GM13976 (cell line): ENCODE measurements at regions not wholly inside any gene's neighbourhood (a gene's known extent, or its start where the extent isn't known, plus 50 kb on each side); places are given as distances from the start of the nearest gene placed in this dataset.

Experiments used
- DNase-seq: peaks from one replicate; pipeline ENCODE4 v3.0.0; 2012; ENCODE audit warnings: low spot score
- in situ Hi-C: fragments of 300-500 bp; cut with MboI; formaldehyde crosslinking; loops from one replicate; pipeline ENCODE4 v1.12.0; 2022; ENCODE audit warnings: low sequenced_read_pairs, mixed read lengths, inconsistent platforms; ENCODE audit not compliant: unreplicated experiment
- TF ChIP-seq, protein P1 (sequence below): IDR thresholded peaks from 2 replicates; pipeline ENCODE4 v1.5.1; 2012; ENCODE audit warnings: borderline replicate concordance, mild to moderate bottlenecking; ENCODE audit not compliant: insufficient read depth; ENCODE audit errors: extremely low read depth, missing control alignments, control extremely low read depth

GRCh38 chr4:167581449-167581965, 347.2 kb upstream of the SPOCK3 start:
- in situ Hi-C loops, result no loop called here
- TF ChIP-seq, protein P1, sequence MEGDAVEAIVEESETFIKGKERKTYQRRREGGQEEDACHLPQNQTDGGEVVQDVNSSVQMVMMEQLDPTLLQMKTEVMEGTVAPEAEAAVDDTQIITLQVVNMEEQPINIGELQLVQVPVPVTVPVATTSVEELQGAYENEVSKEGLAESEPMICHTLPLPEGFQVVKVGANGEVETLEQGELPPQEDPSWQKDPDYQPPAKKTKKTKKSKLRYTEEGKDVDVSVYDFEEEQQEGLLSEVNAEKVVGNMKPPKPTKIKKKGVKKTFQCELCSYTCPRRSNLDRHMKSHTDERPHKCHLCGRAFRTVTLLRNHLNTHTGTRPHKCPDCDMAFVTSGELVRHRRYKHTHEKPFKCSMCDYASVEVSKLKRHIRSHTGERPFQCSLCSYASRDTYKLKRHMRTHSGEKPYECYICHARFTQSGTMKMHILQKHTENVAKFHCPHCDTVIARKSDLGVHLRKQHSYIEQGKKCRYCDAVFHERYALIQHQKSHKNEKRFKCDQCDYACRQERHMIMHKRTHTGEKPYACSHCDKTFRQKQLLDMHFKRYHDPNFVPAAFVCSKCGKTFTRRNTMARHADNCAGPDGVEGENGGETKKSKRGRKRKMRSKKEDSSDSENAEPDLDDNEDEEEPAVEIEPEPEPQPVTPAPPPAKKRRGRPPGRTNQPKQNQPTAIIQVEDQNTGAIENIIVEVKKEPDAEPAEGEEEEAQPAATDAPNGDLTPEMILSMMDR, result no peak
- no peak for DNase-seq

- TF ChIP-seq, protein P1, result no peak
- in situ Hi-C loops, result no loop called here
- no peak for DNase-seq
These were observed 353.1 kb upstream of the SPOCK3 start for GRCh38 chr4:167587361-167587760.

GRCh38 chr4:167595898-167596297, 361.6 kb upstream of the SPOCK3 start:
- TF ChIP-seq, protein P1, result no peak
- in situ Hi-C loops, result no loop called here
- no peak for DNase-seq

DNA sequence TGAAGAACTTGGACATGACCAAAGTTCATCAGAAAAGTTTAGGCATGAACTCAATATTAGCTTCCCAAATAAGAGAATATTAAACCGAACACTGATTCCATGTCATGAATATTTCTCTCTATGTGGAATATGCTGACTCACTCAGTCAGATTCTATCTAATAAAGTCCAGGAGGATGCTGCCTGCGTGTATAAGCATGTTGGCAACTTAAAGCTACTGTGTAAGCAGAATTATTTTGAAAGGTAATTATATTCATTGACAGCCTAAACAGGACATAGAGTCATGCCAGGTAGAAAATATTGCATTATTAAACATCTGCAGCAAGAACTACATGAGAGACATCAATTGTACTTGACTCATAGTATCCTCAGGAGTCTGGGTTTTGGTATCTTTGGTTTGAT, 367.9 kb upstream of the SPOCK3 start:
- DNase-seq, result no peak
- in situ Hi-C loops, result no loop called here
- TF ChIP-seq, protein P1, result no peak

DNA sequence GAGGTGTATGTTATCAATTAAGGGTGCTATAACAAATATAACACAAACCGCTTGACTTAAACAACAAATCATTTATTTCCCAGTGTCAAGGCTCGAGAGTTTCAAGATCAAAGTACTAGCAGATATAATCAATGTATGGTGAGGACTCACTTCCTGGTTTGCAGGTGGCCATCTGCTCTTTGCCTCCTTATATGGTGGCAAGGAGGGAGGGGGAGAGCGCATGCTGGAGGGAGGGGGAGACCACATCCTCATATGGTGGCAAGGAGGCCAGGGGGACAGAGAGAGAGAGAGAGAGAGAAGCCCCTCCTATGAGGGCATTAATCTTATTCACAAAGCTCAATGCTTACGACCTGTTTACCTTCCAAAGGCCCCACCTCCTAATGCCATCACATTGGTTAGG, 372.3 kb upstream of the SPOCK3 start:
- DNase-seq, result no peak
- in situ Hi-C loops, result no loop called here

DNA sequence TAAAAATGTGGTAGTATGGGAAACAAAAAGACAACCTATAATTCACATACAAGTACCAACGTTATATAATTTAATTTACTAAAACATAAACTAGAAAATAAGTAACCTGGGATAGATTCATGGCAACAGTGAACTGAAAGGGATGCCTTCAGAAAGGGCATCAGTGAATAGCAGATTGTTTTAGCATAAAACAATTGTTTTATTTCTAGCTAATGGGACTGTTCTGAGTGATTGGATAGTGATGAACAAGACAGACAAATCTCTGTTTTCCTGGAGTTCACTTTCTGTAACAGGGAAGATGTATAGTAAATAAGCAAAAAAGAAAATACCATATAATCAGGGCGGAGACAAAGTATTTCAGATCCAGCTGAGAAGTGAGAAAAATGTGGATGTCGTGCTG, 379.1 kb upstream of the SPOCK3 start:
- TF ChIP-seq, protein P1, result no peak
- DNase-seq, result no peak
- in situ Hi-C loops, result no loop called here

More for the DNA sequence above, 372.3 kb upstream of the SPOCK3 start:
- TF ChIP-seq, protein P1, result no peak

GRCh38 chr4:167614866-167615265, 380.6 kb upstream of the SPOCK3 start:
- in situ Hi-C loops, result no loop called here
- no peak for DNase-seq
- TF ChIP-seq, protein P1, result no peak
